CD8-positive, alpha-beta memory T cell (primary cell): ENCODE measurements at regions not wholly inside any gene's neighbourhood (a gene's known extent, or its start where the extent isn't known, plus 50 kb on each side); places are given as distances from the start of the nearest gene placed in this dataset.
"Not testable (repeated sequence)": the region's sequence is repeated elsewhere in the genome, so short reads cannot be mapped to it uniquely, and the experiment has no call there.

Experiments used
- CTCF ChIA-PET: fragments of 350-600 bp; sonication (Branson Sonifier 250); formaldehyde crosslinking; loops from one replicate; lab custom pipeline; 2021; ENCODE audit warnings: antibody characterized with exemption; lab: Charles Lee
- POLR2A ChIA-PET: fragments of 350-600 bp; sonication (Branson Sonifier 250); formaldehyde crosslinking; loops from one replicate; lab custom pipeline; 2021; ENCODE audit warnings: antibody characterized with exemption; lab: Charles Lee
- DNase-seq, 5 donors: peaks; one replicate each; pipeline versions ENCODE4 v3.0.0 to v3.0.0-alpha.2; 2020 to 2022; ENCODE audit warnings: mixed read lengths in 1 of 5
- H3K27ac ChIP-seq: one replicate; pipeline ENCODE4 v1.7.0; 2013; ENCODE audit warnings: low read depth, mild to moderate bottlenecking, low read length, moderate library complexity
- H3K27me3 ChIP-seq: 2 replicates; pipeline ENCODE4 v1.7.0; 2013; ENCODE audit warnings: low read length, mild to moderate bottlenecking; ENCODE audit not compliant: insufficient read depth, poor library complexity, severe bottlenecking
- H3K36me3 ChIP-seq: 2 replicates; pipeline ENCODE4 v1.7.0; 2013; ENCODE audit warnings: mild to moderate bottlenecking, low read length, moderate library complexity; ENCODE audit not compliant: insufficient read depth
- H3K4me1 ChIP-seq: 2 replicates; pipeline ENCODE4 v1.7.0; 2013; ENCODE audit warnings: mild to moderate bottlenecking, low read length, moderate library complexity; ENCODE audit not compliant: insufficient read depth
- H3K4me3 ChIP-seq: 2 replicates; pipeline ENCODE4 v1.7.0; 2013; ENCODE audit warnings: mild to moderate bottlenecking, low read length
- H3K9me3 ChIP-seq: 2 replicates; pipeline ENCODE4 v1.7.0; 2013; ENCODE audit warnings: mild to moderate bottlenecking, low read length
- H3K27ac Mint-ChIP-seq, 8 donors: one replicate each; pipeline ENCODE4 v1.8.0; 2020 to 2021; ENCODE audit warnings: mixed read lengths in 8 of 8, mild to moderate bottlenecking in 6 of 8, inconsistent platforms in 3 of 8, moderate library complexity in 3 of 8
- H3K27me3 Mint-ChIP-seq, 2 donors: one replicate each; pipeline ENCODE4 v1.8.0; 2020 to 2021; ENCODE audit warnings: mixed read lengths in 2 of 2, mild to moderate bottlenecking in 1 of 2, moderate library complexity in 1 of 2
- H3K36me3 Mint-ChIP-seq, 3 donors: one replicate each; pipeline ENCODE4 v1.8.0; 2020 to 2021; ENCODE audit warnings: mixed read lengths in 3 of 3, inconsistent platforms in 1 of 3, mild to moderate bottlenecking in 1 of 3
- H3K4me1 Mint-ChIP-seq, 3 donors: one replicate each; pipeline ENCODE4 v1.8.0; 2020 to 2021; ENCODE audit warnings: mixed read lengths in 3 of 3, inconsistent platforms in 1 of 3, mild to moderate bottlenecking in 1 of 3
- H3K4me3 Mint-ChIP-seq, 7 donors: one replicate each; pipeline ENCODE4 v1.8.0; 2020 to 2021; ENCODE audit warnings: mixed read lengths in 7 of 7, mild to moderate bottlenecking in 6 of 7, moderate library complexity in 4 of 7, inconsistent platforms in 2 of 7
- H3K9me3 Mint-ChIP-seq, 5 donors: one replicate each; pipeline ENCODE4 v1.8.0; 2020 to 2022; ENCODE audit warnings: mixed read lengths in 5 of 5, mild to moderate bottlenecking in 3 of 5, moderate library complexity in 2 of 5, inconsistent platforms in 1 of 5

GRCh38 chr10:91745090-91745831, 53.0 kb upstream of the TNKS2 start:
- POLR2A ChIA-PET: no interaction called here
- peaks cover 23 to 67% of the 10 kb centered on the region in 2 donors for H3K27me3 Mint-ChIP-seq
- Histone ChIP-seq H3K4me1 (no peaks in the 10 kb centered on the region), H3K4me3 (no peak overlapping the region), H3K36me3 (no peaks in the 10 kb centered on the region), H3K27ac (no peak overlapping the region), H3K9me3 (no peaks in the 10 kb centered on the region), H3K27me3 (peaks cover 7% of the 10 kb centered on the region)
- DNase-seq: no peak
- H3K4me3 Mint-ChIP-seq: no peak overlapping the region
- H3K4me1 Mint-ChIP-seq: no peaks in the 10 kb centered on the region
- no peaks in the 10 kb centered on the region for H3K9me3 Mint-ChIP-seq
- no peaks in the 10 kb centered on the region for H3K36me3 Mint-ChIP-seq
- H3K27ac Mint-ChIP-seq: peak overlapping the region in 1 of 8 donors; percentile 35
- CTCF ChIA-PET: interaction anchor here (0.7 kb wide), 1 partner anchor 14 kb away, joined by 3 read pairs; no protein-coding TSS in a partner anchor

- H3K36me3 Mint-ChIP-seq: peaks cover 0 to 3% (median 0%) of the 10 kb centered on the region in 3 donors
- no peaks in the 10 kb centered on the region for H3K36me3 ChIP-seq
- H3K27ac Mint-ChIP-seq: no peak overlapping the region
- DNase-seq: no peak
- CTCF ChIA-PET: no interaction called here
- H3K9me3 Mint-ChIP-seq: no peaks in the 10 kb centered on the region
- H3K9me3 ChIP-seq: no peaks in the 10 kb centered on the region
- H3K27ac ChIP-seq: no peak overlapping the region
- no peak overlapping the region for H3K4me3 ChIP-seq
- H3K27me3 Mint-ChIP-seq: peaks cover 37 to 74% of the 10 kb centered on the region in 2 donors
- H3K4me1 ChIP-seq: no peaks in the 10 kb centered on the region
- POLR2A ChIA-PET: no interaction called here
- H3K4me3 Mint-ChIP-seq: no peak overlapping the region
- peaks cover 16% of the 10 kb centered on the region for H3K27me3 ChIP-seq
- H3K4me1 Mint-ChIP-seq: no peaks in the 10 kb centered on the region
Measured at GRCh38 chr10:91743465-91743864, 54.8 kb upstream of the TNKS2 start.

- Histone ChIP-seq H3K36me3 (no peaks in the 10 kb centered on the region), H3K9me3 (no peaks in the 10 kb centered on the region), H3K4me1 (no peaks in the 10 kb centered on the region), H3K27me3 (peaks cover 16% of the 10 kb centered on the region), H3K27ac (no peak overlapping the region), H3K4me3 (no peak overlapping the region)
- no peak overlapping the region for H3K4me3 Mint-ChIP-seq
- peaks cover 0 to 3% (median 0%) of the 10 kb centered on the region in 3 donors for H3K36me3 Mint-ChIP-seq
- POLR2A ChIA-PET: no interaction called here
- CTCF ChIA-PET: no interaction called here
- DNase-seq: no peak
- peaks cover 47 to 81% of the 10 kb centered on the region in 2 donors for H3K27me3 Mint-ChIP-seq
- no peak overlapping the region for H3K27ac Mint-ChIP-seq
- no peaks in the 10 kb centered on the region for H3K4me1 Mint-ChIP-seq
- H3K9me3 Mint-ChIP-seq: no peaks in the 10 kb centered on the region
Measured at GRCh38 chr10:91742229-91742628, 56.0 kb upstream of the TNKS2 start.

GRCh38 chr10:91741356-91741755, 56.9 kb upstream of the TNKS2 start:
- peaks cover 43 to 86% of the 10 kb centered on the region in 2 donors for H3K27me3 Mint-ChIP-seq
- H3K4me1 Mint-ChIP-seq: no peaks in the 10 kb centered on the region
- Histone ChIP-seq H3K9me3 (no peaks in the 10 kb centered on the region), H3K4me3 (no peak overlapping the region), H3K27me3 (peaks cover 16% of the 10 kb centered on the region), H3K4me1 (no peaks in the 10 kb centered on the region), H3K27ac (no peak overlapping the region), H3K36me3 (no peaks in the 10 kb centered on the region)
- ChIA-PET POLR2A (no interaction called here), CTCF (no interaction called here)
- no peak for DNase-seq
- no peak overlapping the region for H3K27ac Mint-ChIP-seq
- H3K36me3 Mint-ChIP-seq: peaks cover 0 to 3% (median 0%) of the 10 kb centered on the region in 3 donors
- H3K9me3 Mint-ChIP-seq: no peaks in the 10 kb centered on the region
- peak overlapping the region in 1 of 7 donors; percentile 24 for H3K4me3 Mint-ChIP-seq

GRCh38 chr10:91740353-91740924, 57.8 kb upstream of the TNKS2 start:
- no peaks in the 10 kb centered on the region for H3K4me1 Mint-ChIP-seq
- H3K36me3 Mint-ChIP-seq: peaks cover 0 to 3% (median 0%) of the 10 kb centered on the region in 3 donors
- Histone ChIP-seq H3K9me3 (no peaks in the 10 kb centered on the region), H3K27me3 (peaks cover 16% of the 10 kb centered on the region), H3K4me3 (no peak overlapping the region), H3K36me3 (no peaks in the 10 kb centered on the region), H3K4me1 (no peaks in the 10 kb centered on the region), H3K27ac (no peak overlapping the region)
- ChIA-PET CTCF (no interaction called here), POLR2A (no interaction called here)
- H3K9me3 Mint-ChIP-seq: no peaks in the 10 kb centered on the region
- no peak overlapping the region for H3K4me3 Mint-ChIP-seq
- H3K27me3 Mint-ChIP-seq: peaks cover 42 to 88% of the 10 kb centered on the region in 2 donors
- no peak overlapping the region for H3K27ac Mint-ChIP-seq
- DNase-seq: no peak

- peaks cover 2 to 20% of the 10 kb centered on the region in 2 donors for H3K27me3 Mint-ChIP-seq
- H3K27ac Mint-ChIP-seq, H3K4me1 Mint-ChIP-seq, H3K27ac ChIP-seq, H3K36me3 ChIP-seq, H3K36me3 Mint-ChIP-seq, H3K27me3 ChIP-seq, H3K9me3 Mint-ChIP-seq, H3K4me3 ChIP-seq, POLR2A ChIA-PET, H3K9me3 ChIP-seq, CTCF ChIA-PET, H3K4me3 Mint-ChIP-seq, DNase-seq, H3K4me1 ChIP-seq: not testable (repeated sequence)
Measured at GRCh38 chr10:91732265-91732664, 66.0 kb upstream of the TNKS2 start.

- DNase-seq, H3K27me3 Mint-ChIP-seq, H3K27me3 ChIP-seq, POLR2A ChIA-PET, CTCF ChIA-PET, H3K27ac ChIP-seq, H3K4me1 Mint-ChIP-seq, H3K9me3 Mint-ChIP-seq, H3K4me3 Mint-ChIP-seq, H3K36me3 ChIP-seq, H3K9me3 ChIP-seq, H3K4me3 ChIP-seq, H3K4me1 ChIP-seq, H3K36me3 Mint-ChIP-seq, H3K27ac Mint-ChIP-seq: not testable (repeated sequence)
Measured at GRCh38 chr10:91729339-91729738, 68.9 kb upstream of the TNKS2 start.

- POLR2A ChIA-PET: no interaction called here
Measured at GRCh38 chr10:91726355-91726754, 71.9 kb upstream of the TNKS2 start.

More at GRCh38 chr10:91726355-91726754, 71.9 kb upstream of the TNKS2 start:
- H3K9me3 Mint-ChIP-seq: no peaks in the 10 kb centered on the region
- DNase-seq: no peak
- H3K4me3 Mint-ChIP-seq: no peak overlapping the region
- Histone ChIP-seq H3K27me3 (no peaks in the 10 kb centered on the region), H3K4me3 (no peak overlapping the region), H3K9me3 (no peaks in the 10 kb centered on the region), H3K36me3 (no peaks in the 10 kb centered on the region), H3K4me1 (no peaks in the 10 kb centered on the region), H3K27ac (no peak overlapping the region)
- no peaks in the 10 kb centered on the region for H3K36me3 Mint-ChIP-seq
- H3K4me1 Mint-ChIP-seq: no peaks in the 10 kb centered on the region
- no peaks in the 10 kb centered on the region for H3K27me3 Mint-ChIP-seq
- CTCF ChIA-PET: no interaction called here
- no peak overlapping the region for H3K27ac Mint-ChIP-seq
